NCI-H2029 (cell line): ENCODE measurements at regions not wholly inside any gene's neighbourhood (a gene's known extent, or its start where the extent isn't known, plus 50 kb on each side); places are given as distances from the start of the nearest gene placed in this dataset.

Source experiments
- DNase-seq: peaks from one replicate; lab custom pipeline; 2025; lab: John Stamatoyannopoulos, UW

GRCh38 chr3:34294240-34294639, 495.8 kb downstream of the PDCD6IP start:
- DNase-seq = no peak

- no peak for DNase-seq
Measured at GRCh38 chr3:34296796-34297195, 498.4 kb downstream of the PDCD6IP start.

- DNase-seq = no peak
Measured at GRCh38 chr3:34298653-34299052, 500.2 kb downstream of the PDCD6IP start.

- no peak for DNase-seq
Measured at GRCh38 chr3:34300621-34301020, 502.2 kb downstream of the PDCD6IP start.

GRCh38 chr3:34301313-34301712, 502.9 kb downstream of the PDCD6IP start:
- DNase-seq = no peak

GRCh38 chr3:34305266-34305665, 506.8 kb downstream of the PDCD6IP start:
- no peak for DNase-seq

- no peak for DNase-seq
Measured at GRCh38 chr3:34312684-34313083, 514.3 kb downstream of the PDCD6IP start.

- no peak for DNase-seq
Measured at GRCh38 chr3:34319881-34320280, 521.5 kb downstream of the PDCD6IP start.

- DNase-seq = no peak
Measured at GRCh38 chr3:34323517-34323916, 525.1 kb downstream of the PDCD6IP start.

- DNase-seq = no peak
Measured at GRCh38 chr3:34346656-34347055, 548.2 kb downstream of the PDCD6IP start.

- DNase-seq = no peak
Measured at GRCh38 chr3:34351882-34352777, 553.7 kb downstream of the PDCD6IP start.

- DNase-seq = no peak
Measured at GRCh38 chr3:34352778-34353331, 554.4 kb downstream of the PDCD6IP start.

GRCh38 chr3:34357461-34357860, 559.0 kb downstream of the PDCD6IP start:
- no peak for DNase-seq

GRCh38 chr3:34359064-34359463, 560.6 kb downstream of the PDCD6IP start:
- DNase-seq = no peak

GRCh38 chr3:34360713-34361112, 562.3 kb downstream of the PDCD6IP start:
- DNase-seq = no peak

- DNase-seq = no peak
Measured at GRCh38 chr3:34361921-34362320, 563.5 kb downstream of the PDCD6IP start.

GRCh38 chr3:34362910-34363309, 564.5 kb downstream of the PDCD6IP start:
- DNase-seq = no peak

GRCh38 chr3:34363881-34364280, 565.5 kb downstream of the PDCD6IP start:
- DNase-seq = no peak

- DNase-seq = peak; percentile 21
Measured at GRCh38 chr3:34364335-34364734, 565.9 kb downstream of the PDCD6IP start.

GRCh38 chr3:34365231-34365630, 566.8 kb downstream of the PDCD6IP start:
- DNase-seq = no peak

- DNase-seq = no peak
Measured at GRCh38 chr3:34365771-34366170, 567.3 kb downstream of the PDCD6IP start.

GRCh38 chr3:34367521-34367920, 569.1 kb downstream of the PDCD6IP start:
- DNase-seq = no peak

GRCh38 chr3:34374521-34374920, 576.1 kb downstream of the PDCD6IP start:
- no peak for DNase-seq

GRCh38 chr3:34376691-34377090, 578.3 kb downstream of the PDCD6IP start:
- DNase-seq = no peak
